Ectodermal cell (in vitro differentiated cells): ENCODE measurements at regions not wholly inside any gene's neighbourhood (a gene's known extent, or its start where the extent isn't known, plus 50 kb on each side); places are given as distances from the start of the nearest gene placed in this dataset.

Experiments used
- H3K27ac ChIP-seq: 2 replicates; pipeline ENCODE4 v1.7.0; 2013; ENCODE audit warnings: mild to moderate bottlenecking, low read depth, low read length; ENCODE audit not compliant: insufficient read depth, poor library complexity, severe bottlenecking
- H3K27me3 ChIP-seq: 2 replicates; pipeline ENCODE4 v1.7.0; 2013; ENCODE audit warnings: mild to moderate bottlenecking, low read length; ENCODE audit not compliant: insufficient read depth, control insufficient read depth, poor library complexity, severe bottlenecking
- H3K36me3 ChIP-seq: one replicate; pipeline ENCODE4 v1.7.0; 2013; ENCODE audit warnings: low read length; ENCODE audit not compliant: control insufficient read depth, insufficient read depth
- H3K4me1 ChIP-seq: one replicate; pipeline ENCODE4 v1.7.0; 2013; ENCODE audit warnings: low read length; ENCODE audit not compliant: control insufficient read depth, insufficient read depth
- H3K4me3 ChIP-seq: 2 replicates; pipeline ENCODE4 v1.7.0; 2013; ENCODE audit warnings: low read depth, low read length, control low read depth; ENCODE audit not compliant: insufficient read depth
- H3K9me3 ChIP-seq: 2 replicates; pipeline ENCODE4 v1.7.0; 2013; ENCODE audit warnings: mild to moderate bottlenecking, low read length, moderate library complexity; ENCODE audit not compliant: control insufficient read depth
- WGBS, 2 experiments: methylation state at CpG; one replicate each; pipeline ENCODE4 v1.1.7; 2013; ENCODE audit warnings: missing lambda C conversion rate in 2 of 2; 5-methylcytosine and 5-hydroxymethylcytosine counted together

GRCh38 chr3:73781541-73781940, 156.8 kb upstream of the PDZRN3 start:
- Histone ChIP-seq H3K27me3 (no peaks in the 10 kb centered on the region), H3K9me3 (no peaks in the 10 kb centered on the region), H3K4me3 (no peak overlapping the region), H3K36me3 (no peaks in the 10 kb centered on the region), H3K4me1 (no peaks in the 10 kb centered on the region), H3K27ac (no peak overlapping the region)
- 95% methylated on average over 6 of the region's 6 CpGs for WGBS, 2 experiments

DNA sequence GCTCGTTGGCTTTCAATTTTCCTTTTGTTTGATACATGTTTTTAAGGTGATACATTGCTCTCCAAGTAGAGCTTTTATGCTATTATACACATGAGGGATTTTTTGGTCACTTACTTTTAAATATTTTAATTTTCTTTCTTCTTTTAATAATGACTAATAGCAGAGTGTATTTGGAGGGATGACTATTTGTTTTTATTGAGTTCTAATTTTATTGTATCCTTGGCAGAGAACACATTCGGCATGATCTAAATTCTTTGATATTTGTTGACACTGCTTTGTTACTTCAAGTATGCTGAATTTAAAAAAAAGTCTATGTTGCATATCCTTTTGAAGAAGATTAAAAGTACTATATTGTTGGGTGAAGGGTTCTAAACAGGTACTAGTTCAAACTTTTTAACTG, 149.9 kb upstream of the PDZRN3 start:
- Histone ChIP-seq H3K36me3 (no peaks in the 10 kb centered on the region), H3K27ac (no peak overlapping the region), H3K27me3 (no peaks in the 10 kb centered on the region), H3K9me3 (no peaks in the 10 kb centered on the region), H3K4me1 (no peaks in the 10 kb centered on the region), H3K4me3 (no peak overlapping the region)
- 86 to 95% methylated on average over 1 to 2 of the region's 2 CpGs for WGBS, 2 experiments

GRCh38 chr3:73773233-73773632, 148.5 kb upstream of the PDZRN3 start:
- H3K4me3 ChIP-seq: no peak overlapping the region
- WGBS, 2 experiments: 96 to 98% methylated on average over 1 of the region's 1 CpG
- H3K4me1 ChIP-seq: no peaks in the 10 kb centered on the region
- H3K9me3 ChIP-seq: no peaks in the 10 kb centered on the region
- no peak overlapping the region for H3K27ac ChIP-seq
- H3K27me3 ChIP-seq: no peaks in the 10 kb centered on the region
- H3K36me3 ChIP-seq: no peaks in the 10 kb centered on the region

DNA sequence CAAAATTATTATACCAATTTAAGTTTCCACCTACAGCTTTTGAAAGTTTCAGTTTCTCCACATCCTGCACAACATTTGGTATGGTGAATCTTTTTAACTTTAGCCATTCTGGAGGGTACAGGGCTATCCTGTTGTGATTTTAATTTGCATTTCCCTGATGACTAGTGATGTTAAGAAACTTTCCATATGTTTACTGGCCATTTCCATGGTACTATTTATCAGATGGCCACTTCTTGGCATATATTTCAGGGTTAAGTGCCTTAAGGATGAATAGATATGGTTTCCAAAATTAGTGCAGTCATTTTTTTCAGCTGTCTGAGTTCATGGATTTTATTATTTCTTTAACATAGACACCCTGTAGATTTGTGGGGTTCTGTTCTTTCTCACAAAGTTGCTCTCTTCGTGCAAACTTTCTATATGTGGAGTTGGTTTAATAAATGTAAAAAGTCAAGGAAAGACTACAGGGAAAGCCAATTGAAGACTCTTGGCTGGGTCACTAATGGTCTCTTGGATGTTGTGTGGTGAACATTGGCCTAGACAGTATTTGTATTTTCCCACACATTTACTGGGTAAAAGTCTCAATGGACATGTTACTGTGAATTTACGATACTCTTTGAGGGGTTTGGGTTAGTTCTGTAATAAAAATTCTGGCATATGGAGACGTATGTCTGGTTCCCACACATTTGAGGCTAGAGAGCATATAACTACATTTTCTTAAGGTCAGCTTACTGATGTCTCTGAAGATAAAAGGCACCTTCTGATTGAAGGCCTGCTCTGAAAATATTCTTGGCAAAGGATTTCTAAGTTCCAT, 147.5 kb upstream of the PDZRN3 start:
- Histone ChIP-seq H3K4me3 (no peak overlapping the region), H3K36me3 (no peaks in the 10 kb centered on the region), H3K4me1 (no peaks in the 10 kb centered on the region), H3K27me3 (no peaks in the 10 kb centered on the region), H3K27ac (no peak overlapping the region), H3K9me3 (no peaks in the 10 kb centered on the region)
- 95 to 100% methylated on average over 3 of the region's 3 CpGs for WGBS, 2 experiments

DNA sequence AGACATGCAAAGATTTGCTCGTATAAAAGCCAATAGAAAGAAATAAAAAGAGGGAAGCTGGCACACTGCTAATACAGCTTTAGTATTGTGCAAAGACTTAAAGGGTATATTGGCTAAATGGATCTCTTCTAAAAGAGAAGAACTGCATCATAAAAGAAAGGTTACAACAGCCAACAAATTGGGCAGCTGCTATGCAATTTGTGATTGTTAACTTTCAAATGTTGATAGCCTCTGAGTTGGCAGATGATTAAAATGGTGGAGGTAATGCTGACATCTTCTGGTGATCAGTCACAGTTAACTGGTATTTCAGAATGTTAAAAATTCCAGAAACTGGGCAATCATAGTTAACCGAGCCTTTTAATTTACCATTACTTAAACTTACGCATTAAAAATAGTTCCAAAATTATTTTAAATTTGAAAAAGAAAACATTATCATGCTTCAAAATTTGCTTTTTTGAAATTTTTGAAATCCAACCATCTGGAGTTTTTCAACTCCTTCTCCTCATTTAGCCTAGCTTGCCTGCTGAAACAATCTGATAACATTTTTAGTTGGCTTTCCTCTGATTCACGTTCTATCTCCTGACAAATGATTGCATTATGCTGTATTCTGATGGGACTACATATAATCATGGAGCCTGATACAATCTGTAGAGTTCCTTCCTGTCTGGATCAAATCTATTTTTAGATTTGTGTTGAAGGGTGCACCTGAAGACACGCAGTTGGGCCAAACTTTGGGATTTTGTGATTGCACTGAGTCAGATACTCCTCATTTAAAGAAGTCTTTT, 144.0 kb upstream of the PDZRN3 start:
- H3K4me1 ChIP-seq: peaks cover 10% of the 10 kb centered on the region
- no peak overlapping the region for H3K4me3 ChIP-seq
- no peak overlapping the region for H3K27ac ChIP-seq
- 92 to 96% methylated on average over 5 of the region's 5 CpGs for WGBS, 2 experiments
- no peaks in the 10 kb centered on the region for H3K27me3 ChIP-seq
- no peaks in the 10 kb centered on the region for H3K36me3 ChIP-seq
- H3K9me3 ChIP-seq: no peaks in the 10 kb centered on the region

DNA sequence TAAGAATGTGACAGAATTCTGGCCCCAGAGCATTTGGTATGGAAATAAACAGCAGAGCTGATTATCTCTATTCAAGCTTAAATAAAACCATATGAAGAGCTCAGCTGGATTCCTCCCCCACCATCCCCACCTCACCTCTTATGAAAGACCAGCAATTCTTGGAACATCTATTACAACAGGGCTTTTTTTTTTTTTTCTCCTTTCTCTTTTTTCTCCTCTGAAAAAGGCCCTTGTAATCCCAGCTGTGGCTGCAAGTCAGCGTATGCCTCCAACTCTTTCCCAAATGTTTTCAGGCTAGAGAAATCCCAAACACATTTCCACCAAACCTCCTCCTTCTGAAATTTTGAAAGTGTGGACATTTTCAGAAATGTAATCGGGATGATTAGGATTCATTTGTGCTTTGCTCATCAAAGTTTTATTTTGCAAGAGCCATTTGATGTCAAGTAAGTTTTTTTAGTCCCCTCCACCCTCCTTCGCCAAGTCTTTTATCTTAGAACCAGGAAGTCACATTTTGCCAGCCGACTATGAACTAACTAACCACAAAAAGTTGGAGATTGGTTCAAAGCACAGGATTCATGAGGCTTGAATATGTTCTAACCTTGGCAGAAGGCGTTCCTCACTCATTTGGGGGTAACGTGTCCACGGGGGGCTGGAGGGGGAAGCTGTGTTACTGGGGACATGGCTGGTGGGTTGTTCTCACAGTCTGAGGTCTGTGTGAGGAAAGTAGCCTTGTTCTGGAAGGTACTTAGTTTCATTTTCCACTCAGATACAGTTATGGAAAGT, 142.0 kb upstream of the PDZRN3 start:
- H3K36me3 ChIP-seq: no peaks in the 10 kb centered on the region
- H3K27me3 ChIP-seq: no peaks in the 10 kb centered on the region
- WGBS, 2 experiments: 71 to 72% methylated on average over 7 of the region's 7 CpGs
- no peak overlapping the region for H3K4me3 ChIP-seq
- H3K4me1 ChIP-seq: peaks cover 10% of the 10 kb centered on the region
- H3K27ac ChIP-seq: no peak overlapping the region
- no peaks in the 10 kb centered on the region for H3K9me3 ChIP-seq

- no peaks in the 10 kb centered on the region for H3K27me3 ChIP-seq
- peaks cover 10% of the 10 kb centered on the region for H3K4me1 ChIP-seq
- no peak overlapping the region for H3K27ac ChIP-seq
- H3K4me3 ChIP-seq: no peak overlapping the region
- H3K9me3 ChIP-seq: no peaks in the 10 kb centered on the region
- 94 to 95% methylated on average over 5 of the region's 5 CpGs for WGBS, 2 experiments
- H3K36me3 ChIP-seq: no peaks in the 10 kb centered on the region
Measured at GRCh38 chr3:73765878-73766545, 141.3 kb upstream of the PDZRN3 start.

GRCh38 chr3:73762855-73763254, 138.1 kb upstream of the PDZRN3 start:
- no peaks in the 10 kb centered on the region for H3K36me3 ChIP-seq
- WGBS, 2 experiments: 88 to 91% methylated on average over 5 of the region's 5 CpGs
- H3K27ac ChIP-seq: no peak overlapping the region
- no peaks in the 10 kb centered on the region for H3K27me3 ChIP-seq
- H3K4me3 ChIP-seq: no peak overlapping the region
- peaks cover 10% of the 10 kb centered on the region for H3K4me1 ChIP-seq
- no peaks in the 10 kb centered on the region for H3K9me3 ChIP-seq

DNA sequence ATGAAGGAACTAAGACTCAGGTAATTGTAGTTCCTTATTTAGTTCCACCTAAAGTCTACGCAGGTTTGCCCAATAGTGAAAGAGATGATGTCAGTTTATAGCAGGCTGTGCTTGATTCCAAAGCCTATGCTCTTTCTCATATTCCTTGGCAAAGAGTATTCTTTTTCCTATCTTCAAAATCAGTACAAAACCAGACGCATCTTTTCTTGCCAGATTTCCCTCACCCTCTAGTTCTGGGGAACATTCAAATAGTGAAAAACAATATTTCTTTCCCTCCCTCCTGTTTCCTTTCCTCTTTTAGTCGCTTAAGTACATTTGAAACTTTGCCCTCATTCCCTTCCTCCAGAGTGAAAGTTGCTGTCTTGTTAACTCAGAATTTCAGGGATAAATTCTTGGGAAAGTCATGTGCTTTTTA, 134.6 kb upstream of the PDZRN3 start:
- 94% methylated on average over 3 of the region's 3 CpGs for WGBS, 2 experiments

More for the DNA sequence above, 134.6 kb upstream of the PDZRN3 start:
- no peaks in the 10 kb centered on the region for H3K36me3 ChIP-seq
- H3K27ac ChIP-seq: no peak overlapping the region
- no peak overlapping the region for H3K4me3 ChIP-seq
- no peaks in the 10 kb centered on the region for H3K27me3 ChIP-seq
- H3K4me1 ChIP-seq: no peaks in the 10 kb centered on the region
- H3K9me3 ChIP-seq: no peaks in the 10 kb centered on the region
